ENCODE measurements at regions not wholly inside any gene's neighbourhood (a gene's known extent, or its start where the extent isn't known, plus 50 kb on each side); places are given as distances from the start of the nearest gene placed in this dataset.

GRCh38 chr11:127894316-127894715 lies 693.0 kb downstream of the ETS1 start:
- no peak for DNase-seq (ENCODE audit: low read depth in 2 of 3, low spot score in 1 of 3)

GRCh38 chr11:127890030-127890615 lies 697.2 kb downstream of the ETS1 start:
- DNase-seq (ENCODE audit: low read depth in 2 of 3, low spot score in 1 of 3) = no peak

- no peak for DNase-seq (ENCODE audit: low read depth in 2 of 3, low spot score in 1 of 3)
These were observed 699.0 kb downstream of the ETS1 start for GRCh38 chr11:127888386-127888785.

GRCh38 chr11:127875131-127875530 lies 712.2 kb downstream of the ETS1 start:
- no peak for DNase-seq (ENCODE audit: low read depth in 2 of 3, low spot score in 1 of 3)

GRCh38 chr11:127873478-127873877 lies 713.9 kb downstream of the ETS1 start:
- DNase-seq (ENCODE audit: low read depth in 2 of 3, low spot score in 1 of 3) = no peak

GRCh38 chr11:127866109-127866508 lies 721.2 kb downstream of the ETS1 start:
- no peak for DNase-seq (ENCODE audit: low read depth in 2 of 3, low spot score in 1 of 3)

- DNase-seq (ENCODE audit: low read depth in 2 of 3, low spot score in 1 of 3) = no peak
These were observed 722.5 kb downstream of the ETS1 start for GRCh38 chr11:127864861-127865260.

- DNase-seq (ENCODE audit: low read depth in 2 of 3, low spot score in 1 of 3) = no peak
These were observed 725.0 kb downstream of the ETS1 start for GRCh38 chr11:127862406-127862805.

- no peak for DNase-seq (ENCODE audit: low read depth in 2 of 3, low spot score in 1 of 3)
These were observed 727.4 kb downstream of the ETS1 start for GRCh38 chr11:127859941-127860354.

- DNase-seq (ENCODE audit: low read depth in 2 of 3, low spot score in 1 of 3) = no peak
These were observed 742.5 kb downstream of the ETS1 start for GRCh38 chr11:127844876-127845275.

GRCh38 chr11:127843483-127844396 lies 743.6 kb downstream of the ETS1 start:
- peak; percentile 41 to 71 (median 69) for DNase-seq (ENCODE audit: low read depth in 2 of 3, low spot score in 1 of 3)

- no peak for DNase-seq (ENCODE audit: low read depth in 2 of 3, low spot score in 1 of 3)
These were observed 762.2 kb downstream of the ETS1 start for GRCh38 chr11:127825183-127825582.

- no peak for DNase-seq (ENCODE audit: low read depth in 2 of 3, low spot score in 1 of 3)
These were observed 768.7 kb downstream of the ETS1 start for GRCh38 chr11:127818625-127819024.

- DNase-seq (ENCODE audit: low read depth in 2 of 3, low spot score in 1 of 3) = no peak
These were observed 770.4 kb downstream of the ETS1 start for GRCh38 chr11:127816962-127817361.

GRCh38 chr11:127815331-127815730 lies 772.0 kb downstream of the ETS1 start:
- no peak for DNase-seq (ENCODE audit: low read depth in 2 of 3, low spot score in 1 of 3)

GRCh38 chr11:127806501-127806900 lies 780.9 kb downstream of the ETS1 start:
- DNase-seq (ENCODE audit: low read depth in 2 of 3, low spot score in 1 of 3) = no peak

GRCh38 chr11:127805771-127806170 lies 781.6 kb downstream of the ETS1 start:
- no peak for DNase-seq (ENCODE audit: low read depth in 2 of 3, low spot score in 1 of 3)

GRCh38 chr11:127804747-127805400 lies 782.5 kb downstream of the ETS1 start:
- no peak for DNase-seq (ENCODE audit: low read depth in 2 of 3, low spot score in 1 of 3)

- no peak for DNase-seq (ENCODE audit: low read depth in 2 of 3, low spot score in 1 of 3)
These were observed 783.6 kb downstream of the ETS1 start for GRCh38 chr11:127803755-127804154.

- DNase-seq (ENCODE audit: low read depth in 2 of 3, low spot score in 1 of 3) = no peak
These were observed 786.2 kb downstream of the ETS1 start for GRCh38 chr11:127800989-127801688.

GRCh38 chr11:127795326-127795725 lies 792.0 kb downstream of the ETS1 start:
- no peak for DNase-seq (ENCODE audit: low read depth in 2 of 3, low spot score in 1 of 3)
